OCI-LY7 (cell line): ENCODE measurements at regions not wholly inside any gene's neighbourhood (a gene's known extent, or its start where the extent isn't known, plus 50 kb on each side); places are given as distances from the start of the nearest gene placed in this dataset.

Source experiments
- EZH2phosphoT487 ChIP-seq: fragments of 200-600 bp; sonication (generic); IDR thresholded peaks from 2 replicates; pipeline ENCODE4 v1.6.1; 2018; ENCODE audit warnings: low read depth, borderline replicate concordance, mild to moderate bottlenecking, mixed run types, antibody characterized with exemption, low read length, moderate library complexity, mixed read lengths
- TF ChIP-seq, protein P1 (sequence below): fragments of 200-600 bp; sonication (generic); conservative IDR thresholded peaks from 2 replicates; pipeline ENCODE4 v1.5.1; 2014; ENCODE audit warnings: mild to moderate bottlenecking, antibody characterized with exemption, low read length, moderate library complexity, mixed read lengths

DNA sequence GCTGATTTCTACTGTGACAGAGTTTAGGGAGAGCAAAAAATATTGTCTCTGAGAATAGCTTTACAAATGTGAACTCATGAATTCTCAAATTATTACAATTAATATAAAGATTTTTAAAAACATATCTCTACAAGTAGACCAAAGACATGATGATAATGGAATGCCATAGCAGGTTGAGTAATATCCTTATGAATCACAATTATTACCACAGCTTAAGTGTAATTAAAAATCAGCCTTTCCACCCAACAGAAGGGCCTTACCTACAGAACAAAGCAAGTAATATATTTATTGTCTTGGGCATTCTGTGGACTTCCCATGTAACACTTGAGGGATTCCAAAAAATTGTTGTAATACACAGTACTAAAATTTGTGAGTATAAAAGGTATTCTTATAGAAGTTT is 1099.6 kb upstream of the GJE1 start:
- TF ChIP-seq, protein P1, sequence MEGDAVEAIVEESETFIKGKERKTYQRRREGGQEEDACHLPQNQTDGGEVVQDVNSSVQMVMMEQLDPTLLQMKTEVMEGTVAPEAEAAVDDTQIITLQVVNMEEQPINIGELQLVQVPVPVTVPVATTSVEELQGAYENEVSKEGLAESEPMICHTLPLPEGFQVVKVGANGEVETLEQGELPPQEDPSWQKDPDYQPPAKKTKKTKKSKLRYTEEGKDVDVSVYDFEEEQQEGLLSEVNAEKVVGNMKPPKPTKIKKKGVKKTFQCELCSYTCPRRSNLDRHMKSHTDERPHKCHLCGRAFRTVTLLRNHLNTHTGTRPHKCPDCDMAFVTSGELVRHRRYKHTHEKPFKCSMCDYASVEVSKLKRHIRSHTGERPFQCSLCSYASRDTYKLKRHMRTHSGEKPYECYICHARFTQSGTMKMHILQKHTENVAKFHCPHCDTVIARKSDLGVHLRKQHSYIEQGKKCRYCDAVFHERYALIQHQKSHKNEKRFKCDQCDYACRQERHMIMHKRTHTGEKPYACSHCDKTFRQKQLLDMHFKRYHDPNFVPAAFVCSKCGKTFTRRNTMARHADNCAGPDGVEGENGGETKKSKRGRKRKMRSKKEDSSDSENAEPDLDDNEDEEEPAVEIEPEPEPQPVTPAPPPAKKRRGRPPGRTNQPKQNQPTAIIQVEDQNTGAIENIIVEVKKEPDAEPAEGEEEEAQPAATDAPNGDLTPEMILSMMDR: no peak
- no peak for TF ChIP-seq EZH2phosphoT487
